H1 (cell line): ENCODE measurements at regions not wholly inside any gene's neighbourhood (a gene's known extent, or its start where the extent isn't known, plus 50 kb on each side); places are given as distances from the start of the nearest gene placed in this dataset.
A peak's percentile ranks its signal among the peaks of the same experiment; 100 is the strongest.

Experiments
- CBX5 ChIP-seq: fragments of 300-800, 300-1000 bp; sonication (generic); IDR thresholded peaks from 2 replicates; pipeline ENCODE4 v1.7.1; 2016; ENCODE audit warnings: antibody characterized with exemption, low read length, low read depth
- CEBPB ChIP-seq: IDR thresholded peaks from 2 replicates; pipeline ENCODE4 v1.6.1; 2012; ENCODE audit warnings: low read depth, low read length
- CREB1 ChIP-seq: IDR thresholded peaks from 2 replicates; pipeline ENCODE4 v1.6.1; 2012; ENCODE audit warnings: inconsistent platforms
- GABPA ChIP-seq: IDR thresholded peaks from 2 replicates; pipeline ENCODE4 v1.6.1; 2011; ENCODE audit warnings: mild to moderate bottlenecking, low read length, moderate library complexity, borderline replicate concordance; ENCODE audit not compliant: insufficient read depth
- GTF2F1 ChIP-seq: IDR thresholded peaks from 2 replicates; pipeline ENCODE4 v1.6.1; 2012; ENCODE audit warnings: low read depth, low read length, improper control_type of control experiment, borderline replicate concordance
- JUN ChIP-seq: IDR thresholded peaks from 2 replicates; pipeline ENCODE4 v1.6.1; 2011; ENCODE audit warnings: low read depth, mild to moderate bottlenecking, improper control_type of control experiment, low read length
- KDM1A ChIP-seq: fragments of 200-600, 300-600 bp; sonication (generic); IDR thresholded peaks from 2 replicates; pipeline ENCODE4 v1.7.1; 2016; ENCODE audit warnings: mild to moderate bottlenecking, low read length, borderline replicate concordance
- MAFK ChIP-seq: IDR thresholded peaks from 2 replicates; pipeline ENCODE4 v1.6.1; 2012; ENCODE audit warnings: low read depth, mild to moderate bottlenecking, improper control_type of control experiment, low read length
- POLR2A ChIP-seq, 2 experiments: IDR thresholded peaks; 1 replicate in 1 of 2; 2 replicates in 1 of 2; pipeline ENCODE4 v1.6.1; 2011; ENCODE audit warnings: low read depth in 2 of 2, low read length in 2 of 2, mild to moderate bottlenecking in 2 of 2; ENCODE audit errors: control extremely low read depth in 1 of 2
- RFX5 ChIP-seq: IDR thresholded peaks from 2 replicates; pipeline ENCODE4 v1.6.1; 2011; ENCODE audit warnings: low read depth, low read length, improper control_type of control experiment, borderline replicate concordance
- SIRT6 ChIP-seq: IDR thresholded peaks from one replicate; pipeline ENCODE4 v1.7.1; 2012; ENCODE audit warnings: low read length, inconsistent platforms
- SRF ChIP-seq: IDR thresholded peaks from 2 replicates; pipeline ENCODE4 v1.6.1; 2011; ENCODE audit warnings: mild to moderate bottlenecking, low read depth, low read length, moderate library complexity
- TF ChIP-seq, protein P1 (sequence below): fragments of 300-600 bp; sonication (generic); IDR thresholded peaks from 2 replicates; pipeline ENCODE4 v1.7.1; 2012; ENCODE audit warnings: low read length, moderate library complexity, mild to moderate bottlenecking, inconsistent platforms; ENCODE audit not compliant: insufficient replicate concordance
- TF ChIP-seq, protein P2 (sequence below): IDR thresholded peaks from 2 replicates; pipeline ENCODE4 v1.6.1; 2012; ENCODE audit warnings: inconsistent platforms

DNA sequence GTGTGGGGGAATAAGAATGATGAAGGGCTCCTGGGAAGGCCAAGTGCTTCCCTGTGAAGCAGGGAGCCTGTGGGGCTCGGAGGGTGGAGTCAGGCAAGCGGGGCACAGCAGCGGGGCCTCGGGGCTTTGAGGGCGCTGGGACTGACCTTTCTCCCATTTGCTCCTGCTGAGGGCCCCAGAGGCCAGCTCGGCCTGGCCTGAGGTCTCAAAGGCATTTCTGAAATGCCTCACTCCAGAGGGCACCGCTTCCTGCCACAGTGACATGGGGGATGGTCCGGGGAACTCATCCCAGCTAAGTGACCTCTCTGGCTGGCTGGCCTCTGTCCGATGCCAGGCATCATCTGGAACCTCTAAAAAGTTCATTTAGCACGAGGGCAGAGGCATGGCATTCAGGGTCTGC, 98.8 kb upstream of the STX18 start (continued):
- TF ChIP-seq, protein P1, sequence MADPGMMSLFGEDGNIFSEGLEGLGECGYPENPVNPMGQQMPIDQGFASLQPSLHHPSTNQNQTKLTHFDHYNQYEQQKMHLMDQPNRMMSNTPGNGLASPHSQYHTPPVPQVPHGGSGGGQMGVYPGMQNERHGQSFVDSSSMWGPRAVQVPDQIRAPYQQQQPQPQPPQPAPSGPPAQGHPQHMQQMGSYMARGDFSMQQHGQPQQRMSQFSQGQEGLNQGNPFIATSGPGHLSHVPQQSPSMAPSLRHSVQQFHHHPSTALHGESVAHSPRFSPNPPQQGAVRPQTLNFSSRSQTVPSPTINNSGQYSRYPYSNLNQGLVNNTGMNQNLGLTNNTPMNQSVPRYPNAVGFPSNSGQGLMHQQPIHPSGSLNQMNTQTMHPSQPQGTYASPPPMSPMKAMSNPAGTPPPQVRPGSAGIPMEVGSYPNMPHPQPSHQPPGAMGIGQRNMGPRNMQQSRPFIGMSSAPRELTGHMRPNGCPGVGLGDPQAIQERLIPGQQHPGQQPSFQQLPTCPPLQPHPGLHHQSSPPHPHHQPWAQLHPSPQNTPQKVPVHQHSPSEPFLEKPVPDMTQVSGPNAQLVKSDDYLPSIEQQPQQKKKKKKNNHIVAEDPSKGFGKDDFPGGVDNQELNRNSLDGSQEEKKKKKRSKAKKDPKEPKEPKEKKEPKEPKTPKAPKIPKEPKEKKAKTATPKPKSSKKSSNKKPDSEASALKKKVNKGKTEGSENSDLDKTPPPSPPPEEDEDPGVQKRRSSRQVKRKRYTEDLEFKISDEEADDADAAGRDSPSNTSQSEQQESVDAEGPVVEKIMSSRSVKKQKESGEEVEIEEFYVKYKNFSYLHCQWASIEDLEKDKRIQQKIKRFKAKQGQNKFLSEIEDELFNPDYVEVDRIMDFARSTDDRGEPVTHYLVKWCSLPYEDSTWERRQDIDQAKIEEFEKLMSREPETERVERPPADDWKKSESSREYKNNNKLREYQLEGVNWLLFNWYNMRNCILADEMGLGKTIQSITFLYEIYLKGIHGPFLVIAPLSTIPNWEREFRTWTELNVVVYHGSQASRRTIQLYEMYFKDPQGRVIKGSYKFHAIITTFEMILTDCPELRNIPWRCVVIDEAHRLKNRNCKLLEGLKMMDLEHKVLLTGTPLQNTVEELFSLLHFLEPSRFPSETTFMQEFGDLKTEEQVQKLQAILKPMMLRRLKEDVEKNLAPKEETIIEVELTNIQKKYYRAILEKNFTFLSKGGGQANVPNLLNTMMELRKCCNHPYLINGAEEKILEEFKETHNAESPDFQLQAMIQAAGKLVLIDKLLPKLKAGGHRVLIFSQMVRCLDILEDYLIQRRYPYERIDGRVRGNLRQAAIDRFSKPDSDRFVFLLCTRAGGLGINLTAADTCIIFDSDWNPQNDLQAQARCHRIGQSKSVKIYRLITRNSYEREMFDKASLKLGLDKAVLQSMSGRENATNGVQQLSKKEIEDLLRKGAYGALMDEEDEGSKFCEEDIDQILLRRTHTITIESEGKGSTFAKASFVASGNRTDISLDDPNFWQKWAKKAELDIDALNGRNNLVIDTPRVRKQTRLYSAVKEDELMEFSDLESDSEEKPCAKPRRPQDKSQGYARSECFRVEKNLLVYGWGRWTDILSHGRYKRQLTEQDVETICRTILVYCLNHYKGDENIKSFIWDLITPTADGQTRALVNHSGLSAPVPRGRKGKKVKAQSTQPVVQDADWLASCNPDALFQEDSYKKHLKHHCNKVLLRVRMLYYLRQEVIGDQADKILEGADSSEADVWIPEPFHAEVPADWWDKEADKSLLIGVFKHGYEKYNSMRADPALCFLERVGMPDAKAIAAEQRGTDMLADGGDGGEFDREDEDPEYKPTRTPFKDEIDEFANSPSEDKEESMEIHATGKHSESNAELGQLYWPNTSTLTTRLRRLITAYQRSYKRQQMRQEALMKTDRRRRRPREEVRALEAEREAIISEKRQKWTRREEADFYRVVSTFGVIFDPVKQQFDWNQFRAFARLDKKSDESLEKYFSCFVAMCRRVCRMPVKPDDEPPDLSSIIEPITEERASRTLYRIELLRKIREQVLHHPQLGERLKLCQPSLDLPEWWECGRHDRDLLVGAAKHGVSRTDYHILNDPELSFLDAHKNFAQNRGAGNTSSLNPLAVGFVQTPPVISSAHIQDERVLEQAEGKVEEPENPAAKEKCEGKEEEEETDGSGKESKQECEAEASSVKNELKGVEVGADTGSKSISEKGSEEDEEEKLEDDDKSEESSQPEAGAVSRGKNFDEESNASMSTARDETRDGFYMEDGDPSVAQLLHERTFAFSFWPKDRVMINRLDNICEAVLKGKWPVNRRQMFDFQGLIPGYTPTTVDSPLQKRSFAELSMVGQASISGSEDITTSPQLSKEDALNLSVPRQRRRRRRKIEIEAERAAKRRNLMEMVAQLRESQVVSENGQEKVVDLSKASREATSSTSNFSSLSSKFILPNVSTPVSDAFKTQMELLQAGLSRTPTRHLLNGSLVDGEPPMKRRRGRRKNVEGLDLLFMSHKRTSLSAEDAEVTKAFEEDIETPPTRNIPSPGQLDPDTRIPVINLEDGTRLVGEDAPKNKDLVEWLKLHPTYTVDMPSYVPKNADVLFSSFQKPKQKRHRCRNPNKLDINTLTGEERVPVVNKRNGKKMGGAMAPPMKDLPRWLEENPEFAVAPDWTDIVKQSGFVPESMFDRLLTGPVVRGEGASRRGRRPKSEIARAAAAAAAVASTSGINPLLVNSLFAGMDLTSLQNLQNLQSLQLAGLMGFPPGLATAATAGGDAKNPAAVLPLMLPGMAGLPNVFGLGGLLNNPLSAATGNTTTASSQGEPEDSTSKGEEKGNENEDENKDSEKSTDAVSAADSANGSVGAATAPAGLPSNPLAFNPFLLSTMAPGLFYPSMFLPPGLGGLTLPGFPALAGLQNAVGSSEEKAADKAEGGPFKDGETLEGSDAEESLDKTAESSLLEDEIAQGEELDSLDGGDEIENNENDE: no peak
- no peak for TF ChIP-seq RFX5
- no peak for TF ChIP-seq CREB1
- no peak for TF ChIP-seq MAFK
- TF ChIP-seq GABPA: no peak
- TF ChIP-seq GTF2F1: no peak
- TF ChIP-seq KDM1A: no peak
- no peak for TF ChIP-seq POLR2A (IDR thresholded peaks at IDR 0.05; ENCODE audit: control extremely low read depth in 1 of 2, low read depth in 2 of 2, low read length in 2 of 2)
- TF ChIP-seq SRF: no peak
- no peak for TF ChIP-seq SIRT6
- TF ChIP-seq CEBPB: no peak
- TF ChIP-seq, protein P2, sequence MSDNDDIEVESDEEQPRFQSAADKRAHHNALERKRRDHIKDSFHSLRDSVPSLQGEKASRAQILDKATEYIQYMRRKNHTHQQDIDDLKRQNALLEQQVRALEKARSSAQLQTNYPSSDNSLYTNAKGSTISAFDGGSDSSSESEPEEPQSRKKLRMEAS: 0 out of 2 replicates have a peak, but pooled peaks have one; percentile 13
- no peak for TF ChIP-seq JUN
- TF ChIP-seq CBX5: no peak
